A673 (cell line): ENCODE measurements at regions not wholly inside any gene's neighbourhood (a gene's known extent, or its start where the extent isn't known, plus 50 kb on each side); places are given as distances from the start of the nearest gene placed in this dataset.

ENCODE experiments used
- BruUV-seq: library from RNA; stranded (reverse); fragments of 400-500 nt; replicated peaks from 2 replicates; lab custom pipeline; 2021; lab: Mats Ljungman, UMichigan
- CTCF ChIA-PET: fragments of 300-600 bp; sonication (Branson Sonifier 250); formaldehyde crosslinking; loops from one replicate; lab custom pipeline; 2022; ENCODE audit warnings: antibody characterized with exemption; lab: Charles Lee
- POLR2A ChIA-PET: fragments of 300-600 bp; sonication (Branson Sonifier 250); formaldehyde crosslinking; loops from one replicate; lab custom pipeline; 2022; ENCODE audit warnings: antibody characterized with exemption; ENCODE audit not compliant: low non-redundant PET; lab: Charles Lee
- DNase-seq: peaks from one replicate; pipeline ENCODE4 v3.0.0-alpha.2; 2015; ENCODE audit warnings: low spot score
- H3K27ac ChIP-seq: fragments of 200-600 bp; sonication (generic); 2 replicates; pipeline ENCODE4 v1.5.1; 2016; ENCODE audit warnings: mixed run types, low read depth, mild to moderate bottlenecking, mixed read lengths, antibody characterized with exemption, low read length; ENCODE audit not compliant: poor library complexity, severe bottlenecking
- H3K27me3 ChIP-seq: fragments of 200-600 bp; sonication (generic); replicated peaks from 2 replicates; pipeline ENCODE4 v1.6.1; 2017; ENCODE audit warnings: mixed run types, low read depth, mild to moderate bottlenecking, mixed read lengths, antibody characterized with exemption, low read length; ENCODE audit not compliant: insufficient read depth, poor library complexity
- H3K36me3 ChIP-seq: fragments of 200-600 bp; sonication (generic); 2 replicates; pipeline ENCODE4 v1.6.1; 2016; ENCODE audit warnings: mixed run types, mild to moderate bottlenecking, mixed read lengths, antibody characterized with exemption, low read length; ENCODE audit not compliant: insufficient read depth, poor library complexity, severe bottlenecking
- H3K4me1 ChIP-seq: fragments of 200-600 bp; sonication (generic); 2 replicates; pipeline ENCODE4 v1.6.1; 2017; ENCODE audit warnings: mixed run types, mild to moderate bottlenecking, mixed read lengths, antibody characterized with exemption, low read length; ENCODE audit not compliant: insufficient read depth, poor library complexity, severe bottlenecking
- H3K4me3 ChIP-seq: fragments of 200-600 bp; sonication (generic); 2 replicates; pipeline ENCODE4 v1.5.1; 2016; ENCODE audit warnings: low read depth, mixed run types, mild to moderate bottlenecking, mixed read lengths, low read length; ENCODE audit not compliant: poor library complexity, severe bottlenecking
- H3K9me3 ChIP-seq: fragments of 200-600 bp; sonication (generic); 2 replicates; pipeline ENCODE4 v1.6.1; 2016; ENCODE audit warnings: mixed run types, low read depth, mild to moderate bottlenecking, mixed read lengths, antibody characterized with exemption, low read length; ENCODE audit not compliant: poor library complexity, severe bottlenecking
- CTCF ChIP-seq: fragments of 300-800, 200-600 bp; sonication (generic); conservative IDR thresholded peaks from 2 replicates; pipeline ENCODE4 v1.5.1; 2017; ENCODE audit warnings: low read depth, mild to moderate bottlenecking, antibody characterized with exemption, low read length, moderate library complexity, mixed read lengths
- EZH2 ChIP-seq: fragments of 200-600 bp; sonication (generic); IDR thresholded peaks from 2 replicates; pipeline ENCODE4 v1.6.1; 2017; ENCODE audit warnings: borderline replicate concordance, low read depth, mild to moderate bottlenecking, mixed read lengths, antibody characterized with exemption, low read length; ENCODE audit not compliant: poor library complexity, severe bottlenecking
- intact Hi-C: fragments of 100-400 bp; cut with micrococcal nuclease; formaldehyde crosslinking; loops from one replicate; pipeline ENCODE4 v1.10.0; 2022; ENCODE audit not compliant: unreplicated experiment

GRCh38 chr6:143595251-143596036 is 82.3 kb upstream of the PHACTR2 start:
- POLR2A ChIA-PET = no interaction called here
- no peak for DNase-seq

GRCh38 chr6:143594647-143595046 is 83.1 kb upstream of the PHACTR2 start:
- intact Hi-C loops = loop anchor here (5.0 kb wide), 1 partner anchor 418 kb away; no protein-coding TSS in a partner anchor
- DNase-seq = no peak
- H3K4me1 ChIP-seq = no peaks in the 10 kb centered on the region
- TF ChIP-seq EZH2 = no peak
- H3K4me3 ChIP-seq = no peak overlapping the region
- BruUV-seq = no TSS peak
- H3K27me3 ChIP-seq = no peaks in the 10 kb centered on the region
- ChIA-PET POLR2A (no interaction called here), CTCF (no interaction called here)
- H3K9me3 ChIP-seq = no peaks in the 10 kb centered on the region
- no peaks in the 10 kb centered on the region for H3K36me3 ChIP-seq
- no peak overlapping the region for H3K27ac ChIP-seq

More at GRCh38 chr6:143595251-143596036, 82.3 kb upstream of the PHACTR2 start:
- no peaks in the 10 kb centered on the region for H3K36me3 ChIP-seq
- intact Hi-C loops = no loop called here
- no TSS peak for BruUV-seq
- H3K27me3 ChIP-seq = no peaks in the 10 kb centered on the region
- H3K27ac ChIP-seq = no peak overlapping the region
- no peaks in the 10 kb centered on the region for H3K9me3 ChIP-seq
- H3K4me3 ChIP-seq = no peak overlapping the region
- no peaks in the 10 kb centered on the region for H3K4me1 ChIP-seq
- CTCF ChIA-PET = no interaction called here
- no peak for TF ChIP-seq CTCF
- TF ChIP-seq EZH2 = no peak

- Histone ChIP-seq H3K4me3 (no peak overlapping the region), H3K27ac (no peak overlapping the region), H3K9me3 (no peaks in the 10 kb centered on the region), H3K4me1 (no peaks in the 10 kb centered on the region), H3K36me3 (no peaks in the 10 kb centered on the region), H3K27me3 (no peaks in the 10 kb centered on the region)
- DNase-seq = peak; percentile 44
- POLR2A ChIA-PET = no interaction called here
- CTCF ChIA-PET = no interaction called here
- TF ChIP-seq EZH2 (no peak), CTCF (peak; percentile 67)
- BruUV-seq = no TSS peak
- intact Hi-C loops = loop anchor here (5.0 kb wide), 1 partner anchor 420 kb away; no protein-coding TSS in a partner anchor
Observed at GRCh38 chr6:143592335-143592734, 80.8 kb upstream of the FUCA2 start.
